H1 (cell line): ENCODE measurements at regions not wholly inside any gene's neighbourhood (a gene's known extent, or its start where the extent isn't known, plus 50 kb on each side); places are given as distances from the start of the nearest gene placed in this dataset.

Experiments
- ASH2L ChIP-seq: fragments of 200-600, 300-600 bp; sonication (generic); IDR thresholded peaks from one replicate; pipeline ENCODE4 v1.7.1; 2017; ENCODE audit warnings: low read length
- CBX8 ChIP-seq: fragments of 300-800, 300-1000 bp; sonication (generic); IDR thresholded peaks from 2 replicates; pipeline ENCODE4 v1.7.1; 2016; ENCODE audit warnings: low read depth, low read length, borderline replicate concordance
- CHD7 ChIP-seq: fragments of 300-600 bp; sonication (generic); IDR thresholded peaks from 2 replicates; pipeline ENCODE4 v1.7.1; 2012; ENCODE audit warnings: low read length, moderate library complexity, mild to moderate bottlenecking, inconsistent platforms; ENCODE audit not compliant: insufficient replicate concordance
- HDAC6 ChIP-seq: IDR thresholded peaks from one replicate; pipeline ENCODE4 v1.7.1; 2012; ENCODE audit warnings: low read depth, mild to moderate bottlenecking, inconsistent platforms, low read length, moderate library complexity
- KDM5A ChIP-seq: fragments of 200-600 bp; IDR thresholded peaks from 2 replicates; pipeline ENCODE4 v1.7.1; 2012; ENCODE audit warnings: mild to moderate bottlenecking, low read length, inconsistent platforms, mixed read lengths
- POU5F1 ChIP-seq: IDR thresholded peaks from 2 replicates; pipeline ENCODE4 v1.6.1; 2011; ENCODE audit warnings: low read depth, mild to moderate bottlenecking, low read length, moderate library complexity
- SIRT6 ChIP-seq: IDR thresholded peaks from one replicate; pipeline ENCODE4 v1.7.1; 2012; ENCODE audit warnings: low read length, inconsistent platforms
- SP1 ChIP-seq: IDR thresholded peaks from 2 replicates; pipeline ENCODE4 v1.6.1; 2011; ENCODE audit warnings: low read depth, low read length
- SP4 ChIP-seq: IDR thresholded peaks from 2 replicates; pipeline ENCODE4 v1.6.1; 2012; ENCODE audit warnings: low read length, inconsistent platforms
- SUZ12 ChIP-seq: fragments of 200-600 bp; sonication (generic); IDR thresholded peaks from 2 replicates; pipeline ENCODE4 v1.6.1; 2012; ENCODE audit warnings: mild to moderate bottlenecking, inconsistent platforms, low read length, moderate library complexity, mixed read lengths
- USF2 ChIP-seq: IDR thresholded peaks from 2 replicates; pipeline ENCODE4 v1.6.1; 2011; ENCODE audit warnings: low read length, improper control_type of control experiment

- TF ChIP-seq CHD7, result no peak
- TF ChIP-seq SIRT6, result no peak
- no peak for TF ChIP-seq ASH2L
- no peak for TF ChIP-seq HDAC6
- no peak for TF ChIP-seq SP1
- TF ChIP-seq SP4, result no peak
- TF ChIP-seq CBX8, result no peak
- TF ChIP-seq KDM5A, result no peak
- TF ChIP-seq SUZ12, result no peak
- no peak for TF ChIP-seq POU5F1
- no peak for TF ChIP-seq USF2
- TF ChIP-seq, all 59 proteins: peak for 0
Measured at GRCh38 chr4:123327846-123328429, 68.7 kb upstream of the SPRY1 start (continued).
